ENCODE measurements at regions not wholly inside any gene's neighbourhood (a gene's known extent, or its start where the extent isn't known, plus 50 kb on each side); places are given as distances from the start of the nearest gene placed in this dataset.

DNA sequence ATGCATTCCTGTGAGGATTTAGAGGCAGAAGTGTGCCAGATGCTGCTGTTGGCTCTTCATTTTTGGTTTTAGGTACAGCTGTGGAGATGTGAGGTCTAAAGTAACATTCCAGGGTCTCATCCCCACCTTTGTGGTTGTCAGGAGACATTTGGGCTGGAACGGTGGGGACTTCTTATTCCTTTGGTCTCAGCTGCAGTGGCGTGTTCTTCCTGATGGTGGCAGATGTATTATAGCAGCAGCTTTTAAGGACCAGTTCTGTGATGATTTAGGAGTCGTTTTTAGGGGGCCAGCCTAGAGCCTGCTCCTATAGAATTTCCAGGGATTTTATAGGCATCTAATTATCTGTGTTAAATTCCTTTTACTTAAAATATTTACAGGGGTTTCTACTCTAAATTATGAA lies 221.0 kb upstream of the EOMES start:
- DNase-seq: no peak

DNA sequence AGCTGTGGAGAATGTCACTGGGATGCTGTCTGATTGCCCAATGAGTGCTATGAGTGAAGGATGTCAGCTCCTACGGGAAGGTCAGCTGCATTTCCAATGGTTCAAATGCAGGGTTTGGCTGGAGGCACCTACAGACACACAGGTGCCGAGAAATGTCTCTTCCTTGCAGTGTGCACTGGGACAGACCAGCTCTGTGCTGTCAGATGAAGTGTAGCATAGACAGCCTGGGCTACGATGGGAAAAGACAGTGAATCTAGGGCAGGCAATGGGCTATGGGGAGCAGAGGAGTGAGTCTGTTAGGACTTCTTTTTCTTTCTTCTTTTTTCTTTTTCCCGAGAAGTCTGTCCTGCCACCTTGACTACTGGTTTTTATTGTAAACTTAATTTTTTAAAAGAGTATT lies 223.1 kb upstream of the EOMES start:
- DNase-seq: no peak

DNA sequence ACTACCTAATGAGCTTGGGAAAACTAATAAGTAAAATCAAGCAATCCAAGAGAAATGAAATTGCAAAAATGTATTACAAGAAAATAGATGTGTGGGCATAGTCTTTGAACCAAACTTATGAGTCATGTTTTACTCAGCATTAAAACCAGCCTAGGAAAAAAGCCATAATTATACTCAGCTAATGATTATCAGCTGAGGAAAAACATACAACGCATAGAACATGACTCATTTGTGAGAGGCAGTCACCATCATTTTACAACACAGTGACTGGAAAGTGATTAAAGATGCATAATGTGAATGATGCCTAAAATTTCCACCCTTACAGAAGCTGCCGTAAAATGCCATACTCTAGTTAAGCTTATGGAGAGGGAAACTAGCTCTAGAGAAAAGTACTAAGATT lies 238.0 kb upstream of the EOMES start:
- no peak for DNase-seq

DNA sequence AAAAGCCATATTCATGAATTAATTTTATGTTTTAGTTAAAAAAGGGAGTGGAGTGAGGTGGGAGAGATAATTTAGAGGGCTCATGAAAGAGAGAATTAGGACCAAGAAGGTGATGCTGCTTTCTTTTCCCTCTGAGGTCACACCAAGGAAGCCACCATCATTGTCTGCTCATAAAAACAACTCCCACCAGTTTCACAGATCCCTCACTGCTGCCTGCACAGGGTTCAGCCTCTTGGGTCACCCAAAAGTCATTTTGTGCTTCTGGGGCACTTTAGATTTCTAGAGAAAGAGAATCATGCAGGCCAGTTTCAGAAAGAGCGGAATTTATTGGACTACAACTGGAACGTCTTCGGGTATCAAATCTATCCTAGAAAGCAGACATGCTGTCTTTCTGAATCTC lies 241.4 kb upstream of the EOMES start:
- DNase-seq: no peak

DNA sequence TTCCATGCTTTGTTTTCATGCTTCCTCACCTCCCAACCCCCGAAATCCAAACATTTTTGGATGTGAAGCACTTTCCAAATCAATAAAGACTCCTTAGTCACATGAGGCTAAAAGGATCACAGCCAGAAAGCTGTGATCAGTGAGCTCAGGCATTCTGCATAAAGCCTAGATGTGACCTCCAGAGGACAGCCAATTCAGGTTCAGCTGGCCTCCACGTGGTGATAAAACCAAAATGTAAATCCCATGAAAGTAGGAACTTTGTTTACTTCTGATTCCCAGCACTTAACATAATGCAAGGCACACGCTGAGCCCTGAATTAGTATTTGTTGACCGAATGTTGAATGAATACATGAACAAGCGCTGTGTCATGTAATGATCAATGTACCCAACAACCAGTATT lies 249.5 kb upstream of the EOMES start:
- no peak for DNase-seq

DNA sequence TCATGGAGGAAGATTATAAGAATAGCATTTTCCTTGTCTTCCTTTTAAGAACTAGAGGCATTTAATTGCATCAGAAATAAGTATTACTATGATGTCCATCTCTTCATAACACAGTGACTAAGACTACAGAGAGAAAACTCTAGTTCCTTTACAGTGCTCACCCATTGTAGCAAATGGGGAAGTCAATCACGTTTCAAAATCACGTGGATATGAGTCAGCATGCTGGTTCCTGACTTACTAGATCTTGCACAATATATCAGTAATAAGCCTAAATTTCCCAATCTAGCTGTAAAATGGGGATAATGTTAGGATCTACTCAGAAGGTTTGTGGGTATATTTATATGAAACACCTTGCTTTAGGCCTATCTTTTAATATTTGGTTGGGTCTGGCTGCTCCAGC lies 254.8 kb upstream of the EOMES start:
- no peak for DNase-seq

GRCh38 chr3:27978440-27978839 lies 256.3 kb upstream of the EOMES start:
- DNase-seq: no peak

DNA sequence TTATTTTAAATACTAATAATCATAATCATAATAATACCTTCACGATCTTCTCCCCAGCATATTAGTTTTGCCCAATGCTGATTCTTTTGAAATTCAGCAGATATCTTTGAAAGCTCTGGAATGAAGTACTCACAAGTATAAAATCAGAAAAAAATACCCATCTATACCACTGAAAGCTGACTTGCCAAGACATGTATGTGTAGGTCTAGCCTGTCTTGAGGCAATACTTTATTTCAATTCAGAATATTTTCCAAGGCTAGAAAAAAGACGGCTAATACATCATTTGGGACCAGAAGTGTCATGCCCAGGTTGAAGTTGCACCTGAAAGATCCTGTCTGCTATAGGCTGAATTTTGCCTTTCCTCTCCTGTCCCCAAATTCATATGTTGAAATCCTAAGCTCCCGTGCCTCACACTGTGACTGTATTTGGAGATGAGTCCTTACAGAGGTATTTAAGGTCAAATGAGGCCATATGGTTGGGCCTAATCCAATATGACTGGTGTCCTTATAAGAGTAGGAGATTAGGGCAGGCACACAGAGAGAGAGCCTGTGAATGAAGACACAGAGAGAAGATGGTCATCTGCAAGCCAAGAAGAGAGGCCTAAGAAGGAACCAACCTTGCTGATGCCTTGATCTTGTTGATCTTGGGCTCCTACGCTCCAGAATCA lies 255.9 kb upstream of the CMC1 start:
- no peak for DNase-seq

GRCh38 chr3:27986234-27986879 lies 255.1 kb upstream of the CMC1 start:
- no peak for DNase-seq

DNA sequence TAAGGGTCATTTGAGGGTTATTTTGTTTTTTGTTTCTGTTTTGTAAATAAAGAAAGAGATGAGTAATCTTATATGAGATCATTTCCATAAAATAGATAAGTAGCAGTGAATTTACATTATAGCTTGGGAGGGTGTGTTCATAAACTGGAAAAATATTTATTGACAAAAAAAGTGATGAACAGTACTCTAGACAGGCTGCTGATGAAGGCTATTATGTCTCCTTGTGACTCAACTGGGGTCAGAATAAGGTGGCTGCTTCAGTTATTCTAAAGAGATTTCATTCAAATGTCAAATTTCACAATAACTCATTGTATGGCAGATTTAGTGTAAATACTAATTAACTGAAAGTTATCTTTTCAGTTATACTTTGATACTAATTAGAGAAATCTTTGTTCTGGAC lies 251.1 kb upstream of the CMC1 start:
- no peak for DNase-seq

GRCh38 chr3:27990837-27991236 lies 250.6 kb upstream of the CMC1 start:
- no peak for DNase-seq

DNA sequence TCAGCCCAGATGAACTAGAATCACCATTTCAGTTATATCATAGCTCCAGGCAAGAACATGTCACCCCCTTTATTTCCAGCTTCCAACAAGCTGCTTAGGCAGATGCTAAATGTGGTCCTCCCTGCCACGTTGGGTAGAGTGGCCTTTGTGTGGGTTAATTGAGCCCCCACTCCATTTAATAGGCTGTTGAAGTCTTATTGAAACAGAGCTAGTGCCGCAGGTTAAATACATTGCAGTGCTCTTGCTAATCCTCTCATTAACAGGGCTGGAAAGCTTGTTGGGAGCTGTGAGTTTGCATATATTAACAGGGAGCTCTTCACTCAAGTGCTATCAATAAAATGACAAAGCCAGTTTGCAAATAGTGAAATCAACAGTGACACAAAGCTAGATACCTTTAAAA lies 248.4 kb upstream of the CMC1 start:
- DNase-seq: no peak

DNA sequence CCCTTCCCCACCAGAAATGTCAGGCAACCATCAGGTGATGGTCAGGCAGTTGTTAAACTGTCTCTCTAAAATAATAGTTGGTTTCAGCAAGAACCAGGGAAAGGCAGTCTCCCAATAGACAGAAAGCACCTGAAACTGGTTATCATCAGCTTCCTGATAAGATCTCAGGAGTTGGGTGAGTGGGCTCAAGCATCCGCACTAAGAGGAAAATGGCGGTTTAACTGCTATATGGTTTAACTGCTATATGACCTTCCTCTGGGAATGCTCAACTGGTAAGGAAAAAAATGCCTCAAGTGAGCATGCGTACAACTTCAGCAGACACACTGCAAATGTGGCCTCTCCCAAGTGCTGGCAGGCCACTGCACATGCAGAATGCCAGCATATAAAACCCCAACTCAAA lies 240.8 kb upstream of the CMC1 start:
- DNase-seq: no peak

DNA sequence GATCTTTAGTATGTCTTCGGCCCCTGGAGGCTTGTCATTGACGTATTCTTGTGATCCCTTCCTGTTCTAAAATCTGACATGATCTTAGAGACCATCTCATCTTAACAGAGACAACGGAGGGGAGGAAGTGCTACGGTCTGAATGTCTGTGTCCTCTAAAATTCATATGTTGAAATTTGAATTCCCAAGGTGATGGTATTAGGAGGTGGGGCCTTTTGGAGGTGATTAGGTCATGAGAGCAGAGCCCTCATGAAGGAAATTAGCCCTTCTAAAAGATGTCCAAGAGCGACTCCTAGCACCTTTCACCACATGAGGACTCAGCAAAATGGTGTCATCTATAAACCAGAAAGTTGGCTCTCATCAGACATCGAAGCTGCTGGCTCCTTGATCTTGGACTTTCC lies 233.2 kb upstream of the CMC1 start:
- DNase-seq: no peak

- no peak for DNase-seq
Observed at GRCh38 chr3:28012830-28013229, 228.6 kb upstream of the CMC1 start.

- no peak for DNase-seq
Observed at GRCh38 chr3:28013864-28014473, 227.4 kb upstream of the CMC1 start.

GRCh38 chr3:28018925-28019718 lies 222.3 kb upstream of the CMC1 start:
- no peak for DNase-seq

DNA sequence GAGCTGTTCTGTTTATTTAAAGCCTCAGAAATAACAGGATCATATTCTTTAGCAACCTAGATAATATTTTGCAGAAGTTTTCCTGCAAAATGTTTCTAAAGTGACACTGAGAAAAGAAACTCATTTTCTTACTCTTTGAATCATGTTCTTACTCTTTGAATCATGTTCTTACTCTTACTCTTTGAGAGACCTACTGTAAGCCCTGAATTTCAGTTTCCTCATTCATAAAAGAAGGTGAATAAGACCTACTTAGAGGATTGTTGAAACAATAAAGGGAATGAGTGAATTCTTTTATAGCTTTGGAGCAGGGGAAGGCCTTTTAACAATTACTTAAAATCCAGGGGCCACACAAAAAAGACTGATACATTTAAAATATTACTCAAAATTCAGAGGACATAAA lies 221.7 kb upstream of the CMC1 start:
- DNase-seq: no peak

DNA sequence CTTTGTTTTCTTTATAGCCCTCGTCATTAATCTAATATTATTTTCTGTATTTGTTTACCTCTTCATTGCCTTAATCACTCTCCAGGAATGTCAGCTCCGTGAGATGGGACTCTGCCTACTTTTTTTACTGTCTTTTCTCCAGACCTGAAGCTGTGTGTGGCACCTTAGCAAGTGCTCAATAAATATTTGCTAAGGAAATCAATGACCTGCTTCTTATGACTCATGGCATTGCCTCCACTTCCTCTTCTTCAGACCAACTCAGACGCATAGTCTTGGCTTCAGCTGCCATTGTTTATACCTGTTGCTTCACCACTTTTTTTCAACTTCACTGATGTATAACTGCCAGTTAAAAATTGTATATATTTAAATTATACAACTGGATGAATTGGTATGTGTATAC lies 218.5 kb upstream of the CMC1 start:
- DNase-seq: no peak

DNA sequence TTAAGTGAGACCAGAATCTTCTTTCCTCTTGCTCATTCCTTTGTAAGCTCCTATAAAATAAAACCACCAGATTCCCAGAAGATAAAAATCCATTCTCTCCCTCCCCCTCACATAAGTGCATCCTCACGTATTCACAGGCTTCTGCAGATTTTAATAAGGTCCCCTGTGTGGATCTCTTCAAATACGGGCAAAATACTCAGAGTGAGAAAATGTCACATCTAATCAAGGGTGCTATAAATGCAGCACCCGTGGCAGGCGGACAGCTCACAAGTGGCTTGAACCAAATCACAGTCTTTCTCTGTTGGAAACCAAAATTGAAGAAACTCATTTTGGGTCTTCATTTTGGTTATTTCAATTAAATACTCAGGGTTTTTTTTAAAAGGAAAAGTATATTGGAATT lies 212.9 kb upstream of the CMC1 start:
- DNase-seq: no peak

DNA sequence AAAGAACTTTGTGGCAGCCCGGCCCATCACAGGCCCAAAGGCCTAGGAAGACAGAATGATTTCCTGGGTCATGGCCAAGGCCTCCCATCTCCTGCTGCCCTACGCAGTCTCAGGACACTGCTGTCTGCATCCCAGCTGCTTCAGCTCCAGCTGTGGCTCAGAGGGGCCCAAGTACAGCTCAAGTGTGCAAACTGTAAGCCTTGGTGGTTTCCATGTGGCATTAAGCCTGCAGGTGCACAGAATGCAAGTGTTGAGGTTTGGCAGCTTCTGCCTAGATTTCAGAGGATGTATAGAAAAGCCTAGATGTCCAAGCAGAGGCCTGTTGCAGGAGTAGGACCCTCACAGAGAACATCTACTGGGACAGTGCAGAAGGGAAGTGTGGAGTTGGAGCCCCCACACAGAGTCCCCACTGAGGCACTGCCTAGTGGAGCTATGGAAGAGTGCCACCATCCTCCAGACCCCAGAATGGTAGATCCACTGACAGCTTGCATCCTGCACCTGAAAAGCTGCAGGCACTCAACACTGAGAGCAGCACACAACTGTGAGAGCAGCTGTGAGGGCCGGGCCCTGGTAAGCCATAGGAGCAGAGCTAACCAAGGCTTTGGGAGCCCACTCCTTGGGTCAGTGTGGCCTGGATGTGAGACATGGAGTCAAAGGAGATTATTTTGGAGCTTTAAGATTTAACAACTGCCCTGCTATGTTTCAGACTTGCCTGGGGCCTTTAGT lies 208.2 kb upstream of the CMC1 start:
- no peak for DNase-seq
